Tibial nerve (tissue), 3 donors: ENCODE measurements at regions not wholly inside any gene's neighbourhood (a gene's known extent, or its start where the extent isn't known, plus 50 kb on each side); places are given as distances from the start of the nearest gene placed in this dataset.

Source experiments
- CTCF ChIP-seq, 5 experiments: fragments of 200-600 bp in 3 of 5; fragments of 450-650 bp in 2 of 5; sonication (generic) in 3 of 5; IDR thresholded peaks; one replicate each; pipeline ENCODE4 v1.5.1; 2016 to 2019; ENCODE audit warnings: antibody characterized with exemption in 5 of 5, mild to moderate bottlenecking in 3 of 5, moderate library complexity in 2 of 5
- POLR2A ChIP-seq, 2 donors: fragments of 450-650 bp; IDR thresholded peaks; one replicate each; pipeline ENCODE4 v1.6.1; 2017; ENCODE audit warnings: antibody characterized with exemption in 2 of 2, mild to moderate bottlenecking in 2 of 2, moderate library complexity in 2 of 2

- TF ChIP-seq CTCF (IDR thresholded peaks at IDR 0.05) (no peak), POLR2A (IDR thresholded peaks at IDR 0.05) (no peak)
Observed at GRCh38 chr11:28629235-28629634, 521.0 kb downstream of the METTL15 start.
